Ovary (tissue), 7 donors: ENCODE measurements at regions not wholly inside any gene's neighbourhood (a gene's known extent, or its start where the extent isn't known, plus 50 kb on each side); places are given as distances from the start of the nearest gene placed in this dataset.

ENCODE experiments used
- DNase-seq, 5 donors: peaks; one replicate each; pipeline ENCODE4 v3.0.0-alpha.2; 2019 to 2020
- H3K27ac ChIP-seq, 2 donors: fragments of 200-600 bp; one replicate each; pipeline versions ENCODE4 v1.5.1 to v1.8.0; 2019 to 2022
- H3K27me3 ChIP-seq: fragments of 200-600 bp; one replicate; pipeline ENCODE4 v1.8.0; 2022
- H3K36me3 ChIP-seq: fragments of 200-600 bp; sonication (generic); one replicate; pipeline ENCODE4 v1.5.1; 2019
- H3K4me1 ChIP-seq: one replicate; pipeline ENCODE4 v1.8.1; 2013; ENCODE audit warnings: mild to moderate bottlenecking, moderate library complexity; ENCODE audit not compliant: insufficient read depth
- H3K4me3 ChIP-seq: fragments of 200-600 bp; sonication (generic); one replicate; pipeline ENCODE4 v1.5.1; 2017
- H3K9me3 ChIP-seq, 2 donors: fragments of 200-600 bp in 1 of 2; sonication (generic) in 1 of 2; one replicate each; pipeline versions ENCODE4 v1.5.1 to v1.8.1; 2013 to 2019; ENCODE audit warnings: mild to moderate bottlenecking in 1 of 2, moderate library complexity in 1 of 2
- CTCF ChIP-seq, 3 donors: fragments of 450-650 bp in 2 of 3; fragments of 200-600 bp in 1 of 3; IDR thresholded peaks; one replicate each; pipeline versions ENCODE4 v1.5.1 to v1.8.0; 2016 to 2022; ENCODE audit warnings: antibody characterized with exemption in 3 of 3, mild to moderate bottlenecking in 1 of 3
- EP300 ChIP-seq: sonication (generic); formaldehyde crosslinking; IDR thresholded peaks from one replicate; pipeline ENCODE4 v1.6.1; 2017; ENCODE audit warnings: antibody characterized with exemption
- POLR2A ChIP-seq: fragments of 450-650 bp; IDR thresholded peaks from one replicate; pipeline ENCODE4 v1.6.1; 2017; ENCODE audit warnings: antibody characterized with exemption, mild to moderate bottlenecking, moderate library complexity
- WGBS, 3 donors: extraction: QIAGEN DNeasy Blood & Tissue Kit in 1 of 3; methylation state at CpG; one replicate each; pipeline versions ENCODE4 v1.1.5 to v1.1.7; 2013 to 2017; 5-methylcytosine and 5-hydroxymethylcytosine counted together
- intact Hi-C, 4 donors: fragments of 100-400 bp; cut with DNase I; formaldehyde crosslinking; loops; one replicate each; pipeline versions ENCODE4 v1.11.0 to v1.15.1; 2022 to 2023
- donor health status: DM: no; HTN: no; CAD: no; lungs with moderate emphysema.
- donor health status: DM: no; HTN: no; CAD: no.
- donor health status: Bipolar disorder and iron deficiency.
- donor health status: DM: no; HTN: no; CAD: no.
- donor health status: DM: yes; HTN: yes; CAD: no.

- Histone ChIP-seq H3K4me1 (no peaks in the 10 kb centered on the region), H3K36me3 (no peaks in the 10 kb centered on the region), H3K9me3 (no peaks in the 10 kb centered on the region), H3K27ac (no peak overlapping the region), H3K4me3 (no peak overlapping the region), H3K27me3 (no peaks in the 10 kb centered on the region)
- DNase-seq: no peak
- TF ChIP-seq EP300: no peak
- no peak for TF ChIP-seq POLR2A
- TF ChIP-seq CTCF (IDR thresholded peaks at IDR 0.05): no peak
- WGBS, 3 donors: 72 to 81% (median 78%) methylated on average over 2 of the region's 2 CpGs
- intact Hi-C loops: no loop called here
These were observed 682.4 kb upstream of the ADGRL4 start for GRCh38 chr1:79688932-79689331.

- Histone ChIP-seq H3K9me3 (no peaks in the 10 kb centered on the region), H3K4me1 (no peaks in the 10 kb centered on the region), H3K36me3 (no peaks in the 10 kb centered on the region), H3K4me3 (no peak overlapping the region), H3K27ac (no peak overlapping the region), H3K27me3 (no peaks in the 10 kb centered on the region)
- TF ChIP-seq POLR2A (no peak), CTCF (IDR thresholded peaks at IDR 0.05) (no peak), EP300 (no peak)
- DNase-seq: no peak
- intact Hi-C loops: no loop called here
These were observed 676.9 kb upstream of the ADGRL4 start for GRCh38 chr1:79683420-79683819.

GRCh38 chr1:79682478-79682877, 675.9 kb upstream of the ADGRL4 start:
- no peak overlapping the region for H3K4me3 ChIP-seq
- no peaks in the 10 kb centered on the region for H3K27me3 ChIP-seq
- no peak for DNase-seq
- no peaks in the 10 kb centered on the region for H3K9me3 ChIP-seq
- H3K4me1 ChIP-seq: no peaks in the 10 kb centered on the region
- TF ChIP-seq EP300: no peak
- no peak for TF ChIP-seq POLR2A
- no peak for TF ChIP-seq CTCF (IDR thresholded peaks at IDR 0.05)
- H3K27ac ChIP-seq: no peak overlapping the region
- WGBS, 3 donors: 83 to 96% (median 87%) methylated on average over 1 of the region's 1 CpG
- no peaks in the 10 kb centered on the region for H3K36me3 ChIP-seq
- intact Hi-C loops: no loop called here

GRCh38 chr1:79681382-79681781, 674.9 kb upstream of the ADGRL4 start:
- no peak for DNase-seq
- no peaks in the 10 kb centered on the region for H3K36me3 ChIP-seq
- H3K27ac ChIP-seq: no peak overlapping the region
- intact Hi-C loops: no loop called here
- H3K4me3 ChIP-seq: no peak overlapping the region
- H3K4me1 ChIP-seq: no peaks in the 10 kb centered on the region
- TF ChIP-seq CTCF (IDR thresholded peaks at IDR 0.05) (no peak), EP300 (no peak), POLR2A (no peak)
- H3K27me3 ChIP-seq: no peaks in the 10 kb centered on the region
- H3K9me3 ChIP-seq: no peaks in the 10 kb centered on the region

GRCh38 chr1:79679916-79680315, 673.4 kb upstream of the ADGRL4 start:
- H3K27ac ChIP-seq: no peak overlapping the region
- TF ChIP-seq EP300 (no peak), POLR2A (no peak)
- DNase-seq: no peak

More at GRCh38 chr1:79679916-79680315, 673.4 kb upstream of the ADGRL4 start:
- Histone ChIP-seq H3K9me3 (no peaks in the 10 kb centered on the region), H3K36me3 (no peaks in the 10 kb centered on the region), H3K27me3 (no peaks in the 10 kb centered on the region), H3K4me3 (no peak overlapping the region), H3K4me1 (no peaks in the 10 kb centered on the region)
- intact Hi-C loops: no loop called here
